KMS-11 (cell line): ENCODE measurements at regions not wholly inside any gene's neighbourhood (a gene's known extent, or its start where the extent isn't known, plus 50 kb on each side); places are given as distances from the start of the nearest gene placed in this dataset.

Experiments used
- H2AFZ ChIP-seq: fragments of 200-600 bp; sonication (generic); 2 replicates; pipeline ENCODE4 v1.6.1; 2016; ENCODE audit warnings: antibody characterized with exemption, mixed run types, low read depth
- H3K27ac ChIP-seq: fragments of 200-600 bp; sonication (generic); 2 replicates; pipeline ENCODE4 v1.6.1; 2016; ENCODE audit warnings: mild to moderate bottlenecking, mixed run types
- H3K27me3 ChIP-seq: fragments of 200-600 bp; sonication (generic); 2 replicates; pipeline ENCODE4 v1.6.1; 2017; ENCODE audit warnings: mild to moderate bottlenecking, low read depth, mixed run types, moderate library complexity; ENCODE audit not compliant: insufficient read depth
- H3K36me3 ChIP-seq: fragments of 200-600 bp; sonication (generic); 2 replicates; pipeline ENCODE4 v1.6.1; 2017; ENCODE audit warnings: mild to moderate bottlenecking, mixed run types; ENCODE audit not compliant: insufficient read depth
- H3K4me1 ChIP-seq: fragments of 200-600 bp; sonication (generic); 2 replicates; pipeline ENCODE4 v1.6.1; 2016; ENCODE audit warnings: mild to moderate bottlenecking, low read depth, mixed run types; ENCODE audit not compliant: poor library complexity, severe bottlenecking
- H3K4me2 ChIP-seq: fragments of 200-600 bp; sonication (generic); 2 replicates; pipeline ENCODE4 v1.7.0; 2016; ENCODE audit warnings: mild to moderate bottlenecking, mixed run types
- H3K4me3 ChIP-seq: fragments of 200-600 bp; sonication (generic); IDR thresholded peaks from 2 replicates; pipeline ENCODE4 v1.6.1; 2017; ENCODE audit warnings: low read depth, low read length, mixed read lengths; ENCODE audit not compliant: insufficient read depth
- H3K79me2 ChIP-seq: fragments of 200-600 bp; sonication (generic); 2 replicates; pipeline ENCODE4 v1.6.1; 2016; ENCODE audit warnings: low read depth, mixed run types; ENCODE audit not compliant: insufficient read depth
- H3K9ac ChIP-seq: fragments of 200-600 bp; sonication (generic); 2 replicates; pipeline ENCODE4 v1.6.1; 2016; ENCODE audit warnings: mild to moderate bottlenecking, mixed run types
- H4K20me1 ChIP-seq: fragments of 200-600 bp; sonication (generic); 2 replicates; pipeline ENCODE4 v1.6.1; 2016; ENCODE audit warnings: mild to moderate bottlenecking, mixed run types; ENCODE audit not compliant: insufficient read depth
- TF ChIP-seq, protein P1 (sequence below): fragments of 200-600 bp; sonication (generic); conservative IDR thresholded peaks from 2 replicates; pipeline ENCODE4 v1.6.1; 2017; ENCODE audit warnings: low read depth, mild to moderate bottlenecking, antibody characterized with exemption, low read length, moderate library complexity, mixed read lengths

DNA sequence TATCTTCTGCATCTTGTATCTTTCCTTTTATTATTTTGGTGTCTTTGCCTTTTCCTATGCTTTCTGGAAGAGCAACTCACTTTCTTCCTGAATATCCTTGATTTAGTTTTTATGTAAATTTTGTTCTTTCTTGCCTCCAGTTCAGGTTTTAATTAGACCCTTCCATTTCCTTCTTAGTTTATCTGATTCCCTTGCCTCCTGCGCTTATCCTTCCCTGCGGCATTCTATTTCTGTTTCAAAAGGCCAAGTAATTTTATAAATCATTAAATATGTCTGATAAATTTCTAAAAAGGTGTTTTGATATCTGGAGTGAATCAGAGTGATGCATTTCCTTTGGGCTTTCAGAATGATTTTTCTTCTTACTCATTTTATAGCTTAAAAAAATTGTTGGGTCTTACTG, 167.7 kb upstream of the WDR11 start:
- Histone ChIP-seq H3K4me3 (no peak overlapping the region), H3K36me3 (no peaks in the 10 kb centered on the region), H3K27me3 (no peaks in the 10 kb centered on the region), H3K79me2 (no peaks in the 10 kb centered on the region), H3K27ac (no peak overlapping the region), H4K20me1 (no peaks in the 10 kb centered on the region), H3K4me2 (no peak overlapping the region), H3K4me1 (no peaks in the 10 kb centered on the region), H3K9ac (no peak overlapping the region), H2AFZ (no peak overlapping the region)
- TF ChIP-seq, protein P1, sequence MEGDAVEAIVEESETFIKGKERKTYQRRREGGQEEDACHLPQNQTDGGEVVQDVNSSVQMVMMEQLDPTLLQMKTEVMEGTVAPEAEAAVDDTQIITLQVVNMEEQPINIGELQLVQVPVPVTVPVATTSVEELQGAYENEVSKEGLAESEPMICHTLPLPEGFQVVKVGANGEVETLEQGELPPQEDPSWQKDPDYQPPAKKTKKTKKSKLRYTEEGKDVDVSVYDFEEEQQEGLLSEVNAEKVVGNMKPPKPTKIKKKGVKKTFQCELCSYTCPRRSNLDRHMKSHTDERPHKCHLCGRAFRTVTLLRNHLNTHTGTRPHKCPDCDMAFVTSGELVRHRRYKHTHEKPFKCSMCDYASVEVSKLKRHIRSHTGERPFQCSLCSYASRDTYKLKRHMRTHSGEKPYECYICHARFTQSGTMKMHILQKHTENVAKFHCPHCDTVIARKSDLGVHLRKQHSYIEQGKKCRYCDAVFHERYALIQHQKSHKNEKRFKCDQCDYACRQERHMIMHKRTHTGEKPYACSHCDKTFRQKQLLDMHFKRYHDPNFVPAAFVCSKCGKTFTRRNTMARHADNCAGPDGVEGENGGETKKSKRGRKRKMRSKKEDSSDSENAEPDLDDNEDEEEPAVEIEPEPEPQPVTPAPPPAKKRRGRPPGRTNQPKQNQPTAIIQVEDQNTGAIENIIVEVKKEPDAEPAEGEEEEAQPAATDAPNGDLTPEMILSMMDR = no peak

GRCh38 chr10:120684226-120684625, 166.9 kb upstream of the WDR11 start:
- Histone ChIP-seq H4K20me1 (no peaks in the 10 kb centered on the region), H3K27ac (no peak overlapping the region), H3K36me3 (no peaks in the 10 kb centered on the region), H2AFZ (no peak overlapping the region), H3K27me3 (no peaks in the 10 kb centered on the region), H3K4me2 (no peak overlapping the region), H3K79me2 (no peaks in the 10 kb centered on the region), H3K9ac (no peak overlapping the region), H3K4me1 (no peaks in the 10 kb centered on the region), H3K4me3 (no peak overlapping the region)
- TF ChIP-seq, protein P1 = no peak

DNA sequence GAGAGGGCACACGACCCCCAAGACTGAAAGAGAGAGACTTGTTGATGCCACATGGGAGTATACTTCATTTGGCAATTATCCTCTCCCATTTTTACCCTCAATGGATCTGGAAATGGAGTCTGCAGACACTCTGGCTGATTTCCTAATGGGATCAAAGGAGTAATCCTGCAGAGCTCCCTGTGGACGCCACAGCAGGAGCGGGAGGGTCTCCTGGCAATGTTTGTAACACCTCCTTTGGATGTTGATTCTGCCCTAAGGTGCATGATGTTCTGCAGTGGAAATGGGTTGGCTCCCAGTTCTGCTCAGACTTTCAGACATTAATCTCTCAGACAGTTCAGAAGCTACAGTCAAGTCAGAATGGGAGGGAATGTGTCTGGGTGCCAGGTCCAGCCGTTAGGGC, 166.0 kb upstream of the WDR11 start:
- TF ChIP-seq, protein P1 = no peak
- Histone ChIP-seq H4K20me1 (no peaks in the 10 kb centered on the region), H3K27ac (no peak overlapping the region), H3K79me2 (no peaks in the 10 kb centered on the region), H3K36me3 (no peaks in the 10 kb centered on the region), H3K4me3 (no peak overlapping the region), H2AFZ (no peak overlapping the region), H3K9ac (no peak overlapping the region), H3K27me3 (no peaks in the 10 kb centered on the region), H3K4me2 (no peak overlapping the region), H3K4me1 (no peaks in the 10 kb centered on the region)

GRCh38 chr10:120688928-120689327, 162.2 kb upstream of the WDR11 start:
- no peaks in the 10 kb centered on the region for H3K27me3 ChIP-seq
- H3K4me2 ChIP-seq = no peak overlapping the region
- no peak overlapping the region for H2AFZ ChIP-seq
- H4K20me1 ChIP-seq = no peaks in the 10 kb centered on the region
- H3K79me2 ChIP-seq = no peaks in the 10 kb centered on the region
- H3K27ac ChIP-seq = no peak overlapping the region
- no peaks in the 10 kb centered on the region for H3K36me3 ChIP-seq
- TF ChIP-seq, protein P1 = no peak
- H3K4me1 ChIP-seq = no peaks in the 10 kb centered on the region
- no peak overlapping the region for H3K9ac ChIP-seq
- no peak overlapping the region for H3K4me3 ChIP-seq
